ENCODE measurements at regions not wholly inside any gene's neighbourhood (a gene's known extent, or its start where the extent isn't known, plus 50 kb on each side); places are given as distances from the start of the nearest gene placed in this dataset.

DNA sequence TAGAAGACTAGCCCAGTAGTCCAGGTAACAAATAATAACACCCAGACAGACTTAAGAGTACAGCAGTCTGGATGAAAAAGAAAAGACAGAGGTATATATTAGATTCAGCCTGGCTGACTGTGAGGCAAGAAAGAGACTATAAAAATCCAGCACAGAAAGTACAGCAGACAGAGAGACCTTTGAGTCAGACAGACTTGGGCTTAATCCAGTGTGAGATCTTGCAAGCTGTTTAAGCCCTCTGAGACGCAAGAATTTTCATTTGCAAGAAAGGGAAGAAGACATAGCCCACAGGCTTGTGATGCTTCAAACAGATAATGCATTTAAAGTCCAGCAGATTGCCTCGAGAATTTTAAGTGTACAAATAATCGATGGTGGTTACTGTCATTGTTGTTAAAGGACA, 471.4 kb downstream of the LIG4 start:
- no peak for DNase-seq (ENCODE audit: low spot score)

GRCh38 chr13:107743526-107743925, 471.8 kb downstream of the LIG4 start:
- DNase-seq (ENCODE audit: low spot score) = no peak

GRCh38 chr13:107743100-107743499, 472.2 kb downstream of the LIG4 start:
- DNase-seq (ENCODE audit: low spot score) = no peak

- DNase-seq (ENCODE audit: low spot score) = no peak
Measured at GRCh38 chr13:107742544-107742943, 472.8 kb downstream of the LIG4 start.

- DNase-seq (ENCODE audit: low spot score) = no peak
Measured at GRCh38 chr13:107738004-107738403, 477.3 kb downstream of the LIG4 start.

GRCh38 chr13:107736731-107737130, 478.6 kb downstream of the LIG4 start:
- no peak for DNase-seq (ENCODE audit: low spot score)

GRCh38 chr13:107736170-107736569, 479.2 kb downstream of the LIG4 start:
- no peak for DNase-seq (ENCODE audit: low spot score)

DNA sequence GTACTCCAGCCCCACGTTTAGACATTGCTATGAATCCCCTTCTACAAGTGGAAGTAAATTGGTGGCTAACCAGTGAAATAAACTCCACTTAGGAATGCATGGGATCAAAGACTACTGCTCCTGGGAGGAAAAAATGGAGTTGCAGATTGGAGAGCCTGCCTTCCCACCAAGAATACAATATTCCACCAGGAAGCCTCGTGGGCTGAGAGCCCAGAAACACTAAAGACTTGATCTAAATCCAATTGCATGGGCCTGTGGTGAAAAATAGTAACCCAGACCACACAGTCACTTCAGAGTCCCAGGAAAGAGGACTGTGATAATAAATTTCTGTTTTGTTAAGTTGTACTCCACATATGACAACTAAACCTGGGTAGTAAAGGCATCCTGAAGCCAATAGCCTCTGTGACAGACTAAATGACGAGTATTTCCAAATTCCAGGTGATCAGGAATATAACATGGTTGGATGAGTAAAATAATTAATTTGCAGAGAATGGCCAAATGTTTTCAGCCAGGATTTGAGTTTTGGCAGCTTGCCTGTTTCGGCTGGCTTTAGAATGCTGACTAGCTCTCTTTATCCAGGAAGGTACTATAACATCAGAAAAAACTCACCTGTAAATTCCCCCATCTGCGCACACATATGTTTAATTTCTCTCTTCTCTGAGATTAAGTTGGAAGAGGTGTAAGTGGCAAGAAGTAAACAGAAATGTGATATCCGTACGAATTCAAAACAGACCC, 480.3 kb downstream of the LIG4 start:
- DNase-seq (ENCODE audit: low spot score) = no peak

DNA sequence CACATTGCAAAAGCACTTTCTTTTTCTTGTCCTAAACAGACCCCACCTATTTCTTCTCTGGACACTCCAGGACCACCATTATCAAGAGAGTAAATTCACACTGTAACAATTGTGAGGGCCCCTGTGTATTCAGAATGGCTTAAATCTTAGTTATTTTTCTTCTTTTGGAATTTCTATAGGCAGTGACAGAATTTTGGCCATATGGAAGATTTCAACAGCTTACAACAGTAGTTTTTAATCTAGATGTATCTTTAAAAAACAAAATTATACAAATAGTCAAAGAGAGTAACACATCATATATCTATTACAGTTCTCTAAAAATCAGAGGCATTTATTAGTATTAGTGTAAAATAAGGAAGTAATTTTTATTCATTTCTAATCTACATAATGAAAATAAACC, 482.1 kb downstream of the LIG4 start:
- no peak for DNase-seq (ENCODE audit: low spot score)

DNA sequence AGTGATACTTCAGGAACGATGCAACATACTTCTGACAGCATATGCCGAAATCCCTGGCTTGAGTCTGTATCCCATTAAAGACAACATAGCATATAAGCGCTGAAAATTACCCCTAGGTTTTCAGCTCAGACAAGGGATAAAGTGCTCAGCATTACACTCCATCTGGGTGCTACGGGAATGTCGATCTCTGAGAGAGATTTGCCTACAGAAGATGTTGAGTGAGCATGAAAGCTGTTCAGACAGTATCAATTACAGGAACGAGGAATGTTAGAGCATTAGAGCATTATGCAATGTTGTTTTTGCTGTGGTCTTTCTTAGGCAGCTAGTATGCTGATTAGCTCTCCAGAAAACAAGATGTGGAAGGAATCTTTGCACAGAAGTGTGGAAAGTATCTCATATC, 484.5 kb downstream of the LIG4 start:
- no peak for DNase-seq (ENCODE audit: low spot score)

- DNase-seq (ENCODE audit: low spot score) = no peak
Measured at GRCh38 chr13:107721125-107721869, 494.0 kb downstream of the LIG4 start.

DNA sequence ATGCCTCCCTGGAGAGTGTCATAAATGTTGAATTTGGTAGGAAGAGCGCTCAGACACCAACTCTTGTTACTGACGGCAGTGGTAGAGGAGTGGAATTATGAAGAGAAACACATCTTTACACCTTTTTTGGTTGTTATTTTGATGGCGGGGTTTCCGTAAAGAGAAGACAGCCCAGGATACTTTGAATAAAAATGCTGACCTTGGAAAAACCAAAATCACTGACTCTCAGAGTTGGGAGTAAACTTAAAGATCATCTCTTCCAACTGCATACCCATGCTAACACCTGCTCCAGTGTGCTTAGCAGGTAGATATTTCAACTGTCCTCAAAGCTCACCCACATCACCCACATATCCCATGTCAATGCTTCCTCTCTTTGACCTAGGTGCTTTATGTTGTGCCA, 498.6 kb downstream of the LIG4 start:
- no peak for DNase-seq (ENCODE audit: low spot score)

GRCh38 chr13:107716241-107716640, 499.1 kb downstream of the LIG4 start:
- no peak for DNase-seq (ENCODE audit: low spot score)

- DNase-seq (ENCODE audit: low spot score) = no peak
Measured at GRCh38 chr13:107715496-107715895, 499.8 kb downstream of the LIG4 start.

DNA sequence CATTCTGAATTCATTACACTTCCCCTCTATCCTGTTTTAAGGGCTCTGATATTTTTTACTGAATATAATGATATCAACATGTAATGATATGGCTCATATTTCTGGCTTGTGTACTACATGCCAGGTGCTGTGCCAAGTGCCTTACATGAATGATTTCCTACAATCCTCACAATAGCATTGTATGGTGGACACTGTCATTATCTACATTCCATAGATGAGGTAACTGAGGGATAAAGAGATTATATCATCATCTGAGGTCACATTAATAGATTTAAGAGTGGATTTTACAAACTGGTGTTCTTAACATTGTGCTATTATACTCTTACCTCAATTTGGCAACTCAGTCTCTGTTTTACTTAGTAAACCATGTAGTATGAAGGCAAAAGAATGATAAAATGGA, 502.0 kb downstream of the LIG4 start:
- DNase-seq (ENCODE audit: low spot score) = no peak

DNA sequence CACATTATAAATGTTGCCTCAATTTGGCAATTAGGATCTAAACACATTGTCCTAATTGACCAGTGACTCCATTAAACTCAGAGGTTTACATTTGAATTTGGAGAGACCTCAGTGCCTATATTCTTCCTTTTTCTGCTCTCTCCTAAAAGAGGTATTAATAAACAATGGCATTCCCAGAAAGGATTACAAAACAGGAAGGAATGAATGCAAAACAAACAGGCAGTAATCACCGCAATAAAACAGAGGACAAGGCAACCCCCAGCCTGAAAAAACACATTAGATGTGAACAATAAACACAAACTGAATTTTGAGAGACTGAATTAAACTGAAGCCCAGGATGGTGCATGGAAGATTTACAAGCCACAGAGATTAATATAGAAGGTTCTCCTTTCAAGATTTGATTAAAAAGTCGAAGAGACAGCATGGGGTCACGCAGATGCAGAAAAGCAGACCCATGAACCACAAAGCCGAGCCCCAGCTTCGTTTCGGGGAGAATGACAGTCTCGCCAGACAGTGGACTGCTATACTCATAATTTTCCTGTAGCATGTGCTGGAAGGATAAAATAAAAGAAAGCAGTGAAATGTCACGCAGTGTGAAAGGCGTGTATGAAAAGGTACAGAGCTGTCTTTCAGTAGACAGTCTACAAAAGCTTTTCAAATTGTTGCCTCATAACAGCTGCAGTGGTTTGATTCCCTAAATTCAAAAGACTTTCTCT, 503.0 kb downstream of the LIG4 start:
- no peak for DNase-seq (ENCODE audit: low spot score)

DNA sequence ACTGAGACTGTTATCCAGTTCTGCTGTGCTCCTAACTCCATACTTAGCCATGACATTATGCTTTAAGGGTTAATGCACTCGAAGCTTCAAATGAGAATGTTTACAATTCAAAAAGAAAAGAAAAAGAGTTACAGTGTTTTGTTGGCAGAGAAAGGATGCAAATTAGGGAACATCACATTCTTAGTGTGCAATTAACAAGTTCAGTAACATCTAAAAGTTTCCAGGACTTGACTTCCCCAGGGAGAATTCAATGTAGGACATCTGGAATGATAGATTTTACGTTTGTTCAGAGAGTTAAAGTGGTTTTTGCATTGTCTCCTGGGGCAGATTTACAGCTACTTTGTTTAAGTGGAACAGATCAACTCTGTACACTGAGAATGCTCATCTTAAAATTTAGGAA, 525.2 kb downstream of the LIG4 start:
- no peak for DNase-seq (ENCODE audit: low spot score)

- DNase-seq (ENCODE audit: low spot score) = no peak
Measured at GRCh38 chr13:107685876-107686275, 529.5 kb downstream of the LIG4 start.

DNA sequence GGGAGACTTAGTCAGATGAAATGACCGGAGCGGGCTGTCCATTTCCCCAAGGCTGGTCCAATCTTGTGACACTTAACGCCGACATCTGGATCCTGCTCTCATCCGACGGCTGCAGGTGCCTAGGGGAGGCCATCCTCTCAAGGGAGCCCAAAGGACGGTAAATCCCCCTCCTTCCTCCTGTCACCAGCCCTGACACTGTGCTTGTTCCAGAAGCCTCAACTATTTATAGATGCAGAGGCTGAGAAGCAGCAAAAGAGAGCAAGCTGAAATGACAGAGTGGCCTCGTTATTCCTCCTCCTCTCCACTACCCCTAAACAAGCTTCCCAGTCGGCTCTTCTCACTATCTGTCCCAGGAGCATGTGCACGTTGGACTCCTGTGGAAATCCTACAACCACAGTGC, 533.7 kb downstream of the LIG4 start:
- no peak for DNase-seq (ENCODE audit: low spot score)

DNA sequence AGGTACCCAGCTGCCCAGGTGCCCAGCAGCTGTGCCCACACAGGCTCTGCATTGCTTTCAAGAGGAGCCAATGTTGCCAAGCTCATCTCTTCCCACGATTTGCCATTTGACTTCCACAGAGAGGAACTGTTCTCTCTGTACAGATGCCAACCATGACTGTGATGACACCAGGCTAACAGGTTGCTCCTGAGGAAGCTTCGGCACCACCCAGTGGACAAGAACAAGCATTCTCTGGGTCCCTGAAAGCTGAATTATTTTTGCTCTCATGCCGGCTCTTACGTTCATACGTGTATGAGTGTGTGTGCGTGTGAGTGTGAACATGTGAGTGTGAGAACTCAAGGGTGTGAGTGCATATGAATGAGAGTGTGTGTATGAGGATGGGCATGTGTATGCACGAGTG, 535.2 kb downstream of the LIG4 start:
- no peak for DNase-seq (ENCODE audit: low spot score)

- DNase-seq (ENCODE audit: low spot score) = no peak
Measured at GRCh38 chr13:107678075-107678689, 537.2 kb downstream of the LIG4 start.

DNA sequence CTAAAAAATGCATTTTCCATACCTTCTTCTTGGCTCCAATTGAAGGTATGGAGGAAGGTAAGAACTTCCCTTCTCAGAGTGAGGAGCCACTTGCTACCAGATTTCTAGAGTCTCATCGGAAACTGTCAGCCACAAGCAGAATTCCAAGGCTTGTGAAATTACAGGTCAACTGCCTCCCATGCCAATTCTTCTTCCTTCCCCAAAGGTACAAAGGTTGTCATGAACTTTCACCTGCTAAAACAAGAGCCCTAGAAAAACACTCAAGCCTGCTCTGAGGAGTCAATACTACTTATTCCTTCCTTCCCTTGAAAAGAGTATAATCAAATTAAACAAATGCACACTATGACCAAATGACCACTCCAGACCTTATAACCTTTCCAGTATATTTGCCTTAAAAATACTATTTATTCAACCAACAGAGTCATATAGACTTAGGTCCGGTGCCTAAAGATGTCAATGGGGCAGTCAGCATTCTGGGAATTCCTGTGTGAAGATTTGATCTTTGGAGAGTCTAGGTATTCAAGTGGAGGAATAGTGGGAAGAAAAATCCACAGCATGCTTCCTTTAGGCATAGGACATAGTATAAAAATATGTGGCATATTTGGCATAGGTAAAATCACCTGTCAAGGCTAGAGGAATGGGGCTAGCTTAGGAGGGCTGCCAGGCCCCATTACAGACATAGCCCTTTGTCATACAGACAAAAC, 539.3 kb downstream of the LIG4 start:
- no peak for DNase-seq (ENCODE audit: low spot score)
